NCI-H526 (cell line): ENCODE measurements at regions not wholly inside any gene's neighbourhood (a gene's known extent, or its start where the extent isn't known, plus 50 kb on each side); places are given as distances from the start of the nearest gene placed in this dataset.
A peak's percentile ranks its signal among the peaks of the same experiment; 100 is the strongest.

Experiments
- DNase-seq, 2 experiments: peaks; one replicate each; lab custom pipeline; 2025; lab: John Stamatoyannopoulos, UW

GRCh38 chr14:96617635-96618034 lies 115.5 kb downstream of the PAPOLA start:
- no peak for DNase-seq

GRCh38 chr14:96622926-96623325 lies 120.7 kb downstream of the PAPOLA start:
- no peak for DNase-seq

- no peak for DNase-seq
Observed at GRCh38 chr14:96623676-96624484, 121.7 kb downstream of the PAPOLA start.

- DNase-seq = no peak
Observed at GRCh38 chr14:96624661-96625425, 122.7 kb downstream of the PAPOLA start.

- DNase-seq = no peak
Observed at GRCh38 chr14:96625426-96625985, 123.3 kb downstream of the PAPOLA start.

- DNase-seq = no peak
Observed at GRCh38 chr14:96626121-96626768, 124.1 kb downstream of the PAPOLA start.

GRCh38 chr14:96626916-96627315 lies 124.7 kb downstream of the PAPOLA start:
- DNase-seq = no peak

- DNase-seq = no peak
Observed at GRCh38 chr14:96627386-96627785, 125.2 kb downstream of the PAPOLA start.

- no peak for DNase-seq
Observed at GRCh38 chr14:96627811-96628775, 125.9 kb downstream of the PAPOLA start.

GRCh38 chr14:96629082-96629481 lies 126.9 kb downstream of the PAPOLA start:
- DNase-seq = no peak

- no peak for DNase-seq
Observed at GRCh38 chr14:96629558-96630222, 127.5 kb downstream of the PAPOLA start.

- no peak for DNase-seq
Observed at GRCh38 chr14:96630281-96630680, 128.1 kb downstream of the PAPOLA start.

- no peak for DNase-seq
Observed at GRCh38 chr14:96631030-96631429, 128.8 kb downstream of the PAPOLA start.

- DNase-seq = no peak
Observed at GRCh38 chr14:96631621-96632362, 129.6 kb downstream of the PAPOLA start.

- no peak for DNase-seq
Observed at GRCh38 chr14:96632363-96632758, 130.2 kb downstream of the PAPOLA start.

GRCh38 chr14:96633096-96633495 lies 130.9 kb downstream of the PAPOLA start:
- DNase-seq = no peak

GRCh38 chr14:96634481-96634880 lies 132.3 kb downstream of the PAPOLA start:
- no peak for DNase-seq

GRCh38 chr14:96634896-96635295 lies 132.7 kb downstream of the PAPOLA start:
- peak in 1 of 2 experiments; percentile 10 for DNase-seq

GRCh38 chr14:96635850-96636249 lies 133.7 kb downstream of the PAPOLA start:
- no peak for DNase-seq

- no peak for DNase-seq
Observed at GRCh38 chr14:96637521-96637920, 135.3 kb downstream of the PAPOLA start.
